Prostate gland (tissue), 2 donors: ENCODE measurements at regions not wholly inside any gene's neighbourhood (a gene's known extent, or its start where the extent isn't known, plus 50 kb on each side); places are given as distances from the start of the nearest gene placed in this dataset.

ENCODE experiments used
- POLR2A ChIP-seq: fragments of 450-650 bp; IDR thresholded peaks from one replicate; pipeline ENCODE4 v1.6.1; 2016; ENCODE audit warnings: antibody characterized with exemption, mild to moderate bottlenecking
- POLR2AphosphoS5 ChIP-seq: sonication (generic); formaldehyde crosslinking; IDR thresholded peaks from one replicate; pipeline ENCODE4 v1.6.1; 2017; ENCODE audit warnings: antibody characterized with exemption
- TF ChIP-seq, protein P1 (sequence below), 4 experiments: fragments of 200-600 bp in 2 of 4; fragments of 450-650 bp in 2 of 4; sonication (generic) in 2 of 4; IDR thresholded peaks; 1 replicate in 3 of 4; 2 replicates in 1 of 4; pipeline ENCODE4 v1.5.1; 2016 to 2019; ENCODE audit warnings: antibody characterized with exemption in 4 of 4, mild to moderate bottlenecking in 2 of 4, moderate library complexity in 2 of 4

DNA sequence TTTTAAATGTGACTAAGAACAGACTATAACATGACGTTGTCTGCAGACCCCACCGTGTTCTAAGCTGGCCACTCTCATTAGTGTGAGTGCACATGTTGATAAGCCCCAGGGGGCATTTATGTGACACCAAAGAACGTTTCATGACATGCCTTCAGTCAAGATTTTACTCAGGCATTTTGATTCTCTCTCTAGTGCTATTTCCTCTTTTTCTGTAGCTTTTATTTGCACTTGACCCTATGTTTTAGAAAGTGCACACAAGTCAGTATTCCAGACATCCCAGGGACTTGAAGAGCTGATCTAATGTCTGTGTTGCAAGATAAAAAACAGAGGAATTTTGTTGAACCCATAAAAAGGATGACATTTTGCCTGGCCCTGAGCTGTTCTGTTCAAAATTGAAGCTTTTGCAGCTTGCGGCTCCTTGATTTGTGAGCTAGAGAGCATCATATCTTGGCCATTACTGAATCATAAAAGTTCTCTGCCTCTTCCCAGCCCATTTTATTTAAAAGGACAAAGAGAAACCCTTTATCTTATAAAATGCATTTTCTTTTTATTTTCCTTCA lies 80.9 kb upstream of the TYRP1 start:
- TF ChIP-seq, protein P1, sequence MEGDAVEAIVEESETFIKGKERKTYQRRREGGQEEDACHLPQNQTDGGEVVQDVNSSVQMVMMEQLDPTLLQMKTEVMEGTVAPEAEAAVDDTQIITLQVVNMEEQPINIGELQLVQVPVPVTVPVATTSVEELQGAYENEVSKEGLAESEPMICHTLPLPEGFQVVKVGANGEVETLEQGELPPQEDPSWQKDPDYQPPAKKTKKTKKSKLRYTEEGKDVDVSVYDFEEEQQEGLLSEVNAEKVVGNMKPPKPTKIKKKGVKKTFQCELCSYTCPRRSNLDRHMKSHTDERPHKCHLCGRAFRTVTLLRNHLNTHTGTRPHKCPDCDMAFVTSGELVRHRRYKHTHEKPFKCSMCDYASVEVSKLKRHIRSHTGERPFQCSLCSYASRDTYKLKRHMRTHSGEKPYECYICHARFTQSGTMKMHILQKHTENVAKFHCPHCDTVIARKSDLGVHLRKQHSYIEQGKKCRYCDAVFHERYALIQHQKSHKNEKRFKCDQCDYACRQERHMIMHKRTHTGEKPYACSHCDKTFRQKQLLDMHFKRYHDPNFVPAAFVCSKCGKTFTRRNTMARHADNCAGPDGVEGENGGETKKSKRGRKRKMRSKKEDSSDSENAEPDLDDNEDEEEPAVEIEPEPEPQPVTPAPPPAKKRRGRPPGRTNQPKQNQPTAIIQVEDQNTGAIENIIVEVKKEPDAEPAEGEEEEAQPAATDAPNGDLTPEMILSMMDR (IDR thresholded peaks at IDR 0.05) = no peak
- TF ChIP-seq POLR2AphosphoS5 (no peak), POLR2A (no peak)
